HEK293 (cell line): ENCODE measurements at regions not wholly inside any gene's neighbourhood (a gene's known extent, or its start where the extent isn't known, plus 50 kb on each side); places are given as distances from the start of the nearest gene placed in this dataset.

Experiments
- SP2 ChIP-seq: fragments of 450-650 bp; formaldehyde crosslinking; IDR thresholded peaks from 2 replicates; pipeline ENCODE4 v1.5.1; 2016; ENCODE audit warnings: missing biosample characterization, missing genetic modification characterization
- ZNF133 ChIP-seq: fragments of 450-650 bp; formaldehyde crosslinking; IDR thresholded peaks from 2 replicates; pipeline ENCODE4 v1.5.1; 2016; ENCODE audit warnings: missing biosample characterization, missing genetic modification characterization
- ZNF16 ChIP-seq: fragments of 450-650 bp; formaldehyde crosslinking; IDR thresholded peaks from 2 replicates; pipeline ENCODE4 v1.5.1; 2016; ENCODE audit warnings: low read depth, missing biosample characterization, missing genetic modification characterization
- ZNF510 ChIP-seq: fragments of 450-650 bp; formaldehyde crosslinking; IDR thresholded peaks from 2 replicates; pipeline ENCODE4 v1.5.1; 2018; ENCODE audit warnings: mild to moderate bottlenecking, missing genetic modification characterization, missing biosample characterization; ENCODE audit not compliant: insufficient replicate concordance
- TF ChIP-seq, protein P1 (sequence below): fragments of 450-650 bp; formaldehyde crosslinking; IDR thresholded peaks from 2 replicates; pipeline ENCODE4 v1.5.1; 2016; ENCODE audit warnings: missing biosample characterization, missing genetic modification characterization
- TF ChIP-seq, protein P2 (sequence below): fragments of 450-650 bp; formaldehyde crosslinking; IDR thresholded peaks from 2 replicates; pipeline ENCODE4 v1.5.1; 2017; ENCODE audit warnings: missing biosample characterization, missing genetic modification characterization
- TF ChIP-seq, protein P3 (sequence below): fragments of 450-650 bp; formaldehyde crosslinking; IDR thresholded peaks from 2 replicates; pipeline ENCODE4 v1.5.1; 2016; ENCODE audit warnings: missing biosample characterization, missing genetic modification characterization

DNA sequence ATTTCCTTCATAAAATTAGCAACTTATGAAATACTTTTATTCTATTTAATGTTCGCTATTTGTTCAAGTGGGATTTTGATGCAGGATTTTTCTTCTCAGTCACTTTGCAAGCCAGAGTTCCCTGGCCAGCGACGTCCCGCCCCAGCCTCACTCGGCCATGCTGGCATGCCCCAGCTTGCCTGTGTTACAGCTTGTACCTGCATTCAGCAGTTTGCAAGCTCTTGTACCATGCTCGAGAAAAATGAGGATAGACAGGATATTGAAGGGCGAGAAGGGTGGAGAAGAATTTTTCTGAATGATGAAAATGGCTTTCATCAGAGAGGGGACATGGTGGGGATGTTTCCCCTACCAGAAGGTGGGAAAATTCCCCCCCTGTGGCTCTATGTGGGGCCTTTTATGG is 2180.2 kb upstream of the PCDH20 start:
- TF ChIP-seq, protein P1, sequence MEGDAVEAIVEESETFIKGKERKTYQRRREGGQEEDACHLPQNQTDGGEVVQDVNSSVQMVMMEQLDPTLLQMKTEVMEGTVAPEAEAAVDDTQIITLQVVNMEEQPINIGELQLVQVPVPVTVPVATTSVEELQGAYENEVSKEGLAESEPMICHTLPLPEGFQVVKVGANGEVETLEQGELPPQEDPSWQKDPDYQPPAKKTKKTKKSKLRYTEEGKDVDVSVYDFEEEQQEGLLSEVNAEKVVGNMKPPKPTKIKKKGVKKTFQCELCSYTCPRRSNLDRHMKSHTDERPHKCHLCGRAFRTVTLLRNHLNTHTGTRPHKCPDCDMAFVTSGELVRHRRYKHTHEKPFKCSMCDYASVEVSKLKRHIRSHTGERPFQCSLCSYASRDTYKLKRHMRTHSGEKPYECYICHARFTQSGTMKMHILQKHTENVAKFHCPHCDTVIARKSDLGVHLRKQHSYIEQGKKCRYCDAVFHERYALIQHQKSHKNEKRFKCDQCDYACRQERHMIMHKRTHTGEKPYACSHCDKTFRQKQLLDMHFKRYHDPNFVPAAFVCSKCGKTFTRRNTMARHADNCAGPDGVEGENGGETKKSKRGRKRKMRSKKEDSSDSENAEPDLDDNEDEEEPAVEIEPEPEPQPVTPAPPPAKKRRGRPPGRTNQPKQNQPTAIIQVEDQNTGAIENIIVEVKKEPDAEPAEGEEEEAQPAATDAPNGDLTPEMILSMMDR (tag by site-specific recombination), result no peak
- TF ChIP-seq ZNF16 (tag by site-specific recombination) (no peak), ZNF510 (no peak), ZNF133 (no peak), SP2 (tag by site-specific recombination) (no peak)
- TF ChIP-seq, protein P2, sequence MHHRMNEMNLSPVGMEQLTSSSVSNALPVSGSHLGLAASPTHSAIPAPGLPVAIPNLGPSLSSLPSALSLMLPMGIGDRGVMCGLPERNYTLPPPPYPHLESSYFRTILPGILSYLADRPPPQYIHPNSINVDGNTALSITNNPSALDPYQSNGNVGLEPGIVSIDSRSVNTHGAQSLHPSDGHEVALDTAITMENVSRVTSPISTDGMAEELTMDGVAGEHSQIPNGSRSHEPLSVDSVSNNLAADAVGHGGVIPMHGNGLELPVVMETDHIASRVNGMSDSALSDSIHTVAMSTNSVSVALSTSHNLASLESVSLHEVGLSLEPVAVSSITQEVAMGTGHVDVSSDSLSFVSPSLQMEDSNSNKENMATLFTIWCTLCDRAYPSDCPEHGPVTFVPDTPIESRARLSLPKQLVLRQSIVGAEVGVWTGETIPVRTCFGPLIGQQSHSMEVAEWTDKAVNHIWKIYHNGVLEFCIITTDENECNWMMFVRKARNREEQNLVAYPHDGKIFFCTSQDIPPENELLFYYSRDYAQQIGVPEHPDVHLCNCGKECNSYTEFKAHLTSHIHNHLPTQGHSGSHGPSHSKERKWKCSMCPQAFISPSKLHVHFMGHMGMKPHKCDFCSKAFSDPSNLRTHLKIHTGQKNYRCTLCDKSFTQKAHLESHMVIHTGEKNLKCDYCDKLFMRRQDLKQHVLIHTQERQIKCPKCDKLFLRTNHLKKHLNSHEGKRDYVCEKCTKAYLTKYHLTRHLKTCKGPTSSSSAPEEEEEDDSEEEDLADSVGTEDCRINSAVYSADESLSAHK, result no peak
- TF ChIP-seq, protein P3, sequence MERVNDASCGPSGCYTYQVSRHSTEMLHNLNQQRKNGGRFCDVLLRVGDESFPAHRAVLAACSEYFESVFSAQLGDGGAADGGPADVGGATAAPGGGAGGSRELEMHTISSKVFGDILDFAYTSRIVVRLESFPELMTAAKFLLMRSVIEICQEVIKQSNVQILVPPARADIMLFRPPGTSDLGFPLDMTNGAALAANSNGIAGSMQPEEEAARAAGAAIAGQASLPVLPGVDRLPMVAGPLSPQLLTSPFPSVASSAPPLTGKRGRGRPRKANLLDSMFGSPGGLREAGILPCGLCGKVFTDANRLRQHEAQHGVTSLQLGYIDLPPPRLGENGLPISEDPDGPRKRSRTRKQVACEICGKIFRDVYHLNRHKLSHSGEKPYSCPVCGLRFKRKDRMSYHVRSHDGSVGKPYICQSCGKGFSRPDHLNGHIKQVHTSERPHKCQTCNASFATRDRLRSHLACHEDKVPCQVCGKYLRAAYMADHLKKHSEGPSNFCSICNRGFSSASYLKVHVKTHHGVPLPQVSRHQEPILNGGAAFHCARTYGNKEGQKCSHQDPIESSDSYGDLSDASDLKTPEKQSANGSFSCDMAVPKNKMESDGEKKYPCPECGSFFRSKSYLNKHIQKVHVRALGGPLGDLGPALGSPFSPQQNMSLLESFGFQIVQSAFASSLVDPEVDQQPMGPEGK (tag by site-specific recombination), result no peak
